ENCODE measurements at regions not wholly inside any gene's neighbourhood (a gene's known extent, or its start where the extent isn't known, plus 50 kb on each side); places are given as distances from the start of the nearest gene placed in this dataset.
"Not testable (repeated sequence)": the region's sequence is repeated elsewhere in the genome, so short reads cannot be mapped to it uniquely, and the experiment has no call there.

GRCh38 chr3:145355206-145355605, 805.8 kb downstream of the PLOD2 start:
- no peak for DNase-seq

GRCh38 chr3:145357453-145357852, 803.5 kb downstream of the PLOD2 start:
- no peak for DNase-seq

DNA sequence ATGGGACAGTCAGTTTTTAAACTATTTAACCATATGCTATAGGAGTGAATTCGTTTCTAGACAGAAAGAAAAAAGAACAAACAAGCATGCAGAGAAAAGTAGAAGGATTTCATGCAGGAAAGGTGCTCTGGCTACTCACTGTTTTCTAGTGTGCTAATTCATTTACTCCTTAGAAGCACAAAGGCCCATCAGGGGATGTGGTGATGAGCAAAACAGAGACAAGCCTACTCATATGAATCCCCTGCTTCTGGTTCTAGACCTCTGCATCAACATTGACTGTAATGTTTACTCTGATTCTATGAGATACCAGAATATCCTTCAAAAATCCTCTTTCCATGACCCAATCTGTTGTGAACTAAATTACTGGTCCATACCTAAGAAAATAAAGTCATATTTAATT, 801.9 kb downstream of the PLOD2 start:
- DNase-seq: no peak

- no peak for DNase-seq
These were observed 792.2 kb downstream of the PLOD2 start for GRCh38 chr3:145368748-145369147.

DNA sequence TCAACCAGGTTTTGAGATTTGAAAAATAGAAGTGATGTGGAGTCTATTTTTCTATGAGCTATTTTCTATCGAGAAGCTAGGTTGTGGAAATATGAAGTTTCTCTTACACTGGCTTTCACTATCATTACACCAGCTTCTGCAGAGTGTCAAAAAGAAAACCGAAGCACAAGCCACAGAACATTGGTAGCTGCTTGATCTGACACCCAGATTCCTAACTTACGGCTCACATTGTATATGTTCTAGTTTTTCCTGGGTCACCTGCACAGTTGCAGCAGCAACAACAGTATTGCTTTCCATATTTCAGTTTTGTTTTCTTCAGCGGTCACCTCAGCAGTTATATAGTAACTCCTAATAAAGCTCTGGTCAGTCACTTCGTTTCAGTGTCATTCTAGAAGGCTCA, 790.1 kb downstream of the PLOD2 start:
- DNase-seq: no peak

- no peak for DNase-seq
These were observed 783.7 kb downstream of the PLOD2 start for GRCh38 chr3:145377301-145377700.

- DNase-seq: no peak
These were observed 777.6 kb downstream of the PLOD2 start for GRCh38 chr3:145383416-145383815.

GRCh38 chr3:145384307-145384706, 776.7 kb downstream of the PLOD2 start:
- no peak for DNase-seq

DNA sequence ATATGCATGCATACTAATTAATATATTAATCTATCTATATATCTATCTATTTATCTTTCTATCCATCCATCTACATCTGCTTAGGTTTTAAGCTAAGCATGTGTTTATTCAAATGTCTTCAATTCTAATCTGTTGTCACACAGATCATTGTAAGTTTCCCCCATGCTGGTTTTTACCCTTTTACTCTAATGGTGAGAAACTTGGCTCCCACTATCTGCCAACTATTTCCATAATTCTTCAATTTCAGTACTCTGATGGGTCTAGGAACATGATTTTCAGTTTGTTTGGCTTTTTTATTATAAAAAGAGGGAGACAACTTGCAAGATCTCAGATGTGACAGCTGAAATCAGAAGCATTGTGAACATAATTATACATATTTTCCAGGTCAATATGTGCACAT, 773.8 kb downstream of the PLOD2 start:
- no peak for DNase-seq

DNA sequence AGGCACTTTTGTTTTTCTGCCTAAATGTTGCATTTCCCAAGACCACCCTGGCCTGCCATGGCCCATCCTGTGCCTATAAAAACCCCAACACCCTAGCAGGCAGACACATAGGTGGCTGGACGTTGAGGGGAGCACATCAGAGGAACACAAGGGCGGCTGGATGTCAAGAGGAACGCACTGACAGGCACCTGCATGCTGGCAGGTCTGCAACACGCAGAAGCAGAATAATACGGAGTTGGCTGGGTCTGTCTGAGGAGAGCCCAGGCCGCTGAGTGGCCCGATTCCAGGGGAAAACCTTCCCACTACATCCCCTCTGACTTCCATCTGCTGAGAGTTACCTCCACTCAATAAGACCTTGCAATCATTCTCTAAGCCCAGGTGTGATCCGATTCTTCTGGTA, 765.6 kb downstream of the PLOD2 start:
- DNase-seq: no peak

GRCh38 chr3:145411605-145412004, 749.4 kb downstream of the PLOD2 start:
- no peak for DNase-seq

DNA sequence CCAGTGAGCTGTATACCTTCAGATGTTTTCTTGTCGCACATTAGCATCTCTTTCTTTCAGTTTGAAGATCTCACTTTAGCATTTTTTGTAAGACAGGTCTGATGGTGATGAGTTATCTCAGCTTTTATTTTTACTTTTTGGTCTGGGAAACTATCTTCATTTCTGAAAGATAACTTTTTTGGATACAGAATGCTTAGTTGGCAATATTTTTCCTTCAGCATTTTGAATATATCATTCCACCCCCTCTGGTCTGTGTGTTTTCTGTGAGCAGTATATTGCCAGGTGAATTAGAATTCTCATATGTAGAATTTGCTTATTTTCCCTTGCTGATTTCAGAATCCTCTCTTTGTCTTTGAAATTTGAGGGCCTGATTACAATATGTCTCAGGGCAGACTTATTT, 743.3 kb downstream of the PLOD2 start:
- no peak for DNase-seq

- DNase-seq: no peak
These were observed 738.4 kb downstream of the PLOD2 start for GRCh38 chr3:145422556-145422955.

DNA sequence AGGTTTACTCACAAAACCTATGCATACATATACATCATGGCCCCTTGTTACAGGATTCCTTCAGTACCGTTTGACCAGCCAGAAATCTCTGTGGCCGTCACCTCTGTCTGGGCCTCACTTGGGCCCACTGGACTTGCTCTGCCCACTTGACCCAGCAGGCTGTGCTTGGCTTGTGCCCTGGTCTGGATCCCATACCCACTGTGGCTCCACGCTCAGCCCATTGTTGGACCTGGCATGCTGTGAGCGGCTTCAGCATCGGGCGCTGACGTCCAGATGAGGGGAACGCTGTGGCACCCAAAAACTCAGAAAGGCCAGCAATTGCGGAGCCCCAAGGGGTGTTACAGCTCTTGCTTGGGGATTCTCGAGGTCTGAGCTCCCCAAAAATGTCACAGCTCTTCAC, 733.6 kb downstream of the PLOD2 start:
- no peak for DNase-seq

- no peak for DNase-seq
These were observed 731.4 kb downstream of the PLOD2 start for GRCh38 chr3:145429546-145429945.

GRCh38 chr3:145448436-145448835, 712.5 kb downstream of the PLOD2 start:
- DNase-seq: no peak

DNA sequence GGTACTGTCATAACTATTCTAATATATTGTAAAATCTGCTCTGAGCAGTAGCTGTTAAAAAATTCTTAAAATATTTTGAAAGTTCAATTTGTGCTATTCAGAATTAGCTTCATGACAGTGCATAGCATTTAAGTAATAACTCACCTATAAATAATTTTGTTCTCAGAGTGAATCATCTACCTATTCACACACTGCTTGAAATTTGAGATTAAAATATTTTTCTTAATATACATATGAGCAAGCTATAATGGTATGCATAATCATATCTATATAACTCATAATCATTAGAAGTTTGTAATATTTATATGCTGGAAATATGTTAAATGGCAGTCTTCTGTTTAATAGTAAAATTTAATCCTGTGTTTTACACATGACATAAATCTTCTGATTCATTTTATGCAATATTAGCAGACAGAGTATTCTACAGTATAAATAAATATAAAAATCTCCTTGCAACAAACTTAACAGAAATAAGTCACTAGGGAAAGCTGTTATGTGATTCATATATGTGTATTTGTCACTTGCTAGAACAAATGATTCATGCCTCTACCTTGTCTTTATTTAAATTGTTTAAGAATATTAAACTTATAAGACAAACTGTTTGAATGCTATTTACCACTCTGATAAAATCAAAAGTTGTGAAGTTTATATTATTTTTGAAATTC, 710.8 kb downstream of the PLOD2 start:
- DNase-seq: no peak

- DNase-seq: no peak
These were observed 703.0 kb downstream of the PLOD2 start for GRCh38 chr3:145457825-145458552.

DNA sequence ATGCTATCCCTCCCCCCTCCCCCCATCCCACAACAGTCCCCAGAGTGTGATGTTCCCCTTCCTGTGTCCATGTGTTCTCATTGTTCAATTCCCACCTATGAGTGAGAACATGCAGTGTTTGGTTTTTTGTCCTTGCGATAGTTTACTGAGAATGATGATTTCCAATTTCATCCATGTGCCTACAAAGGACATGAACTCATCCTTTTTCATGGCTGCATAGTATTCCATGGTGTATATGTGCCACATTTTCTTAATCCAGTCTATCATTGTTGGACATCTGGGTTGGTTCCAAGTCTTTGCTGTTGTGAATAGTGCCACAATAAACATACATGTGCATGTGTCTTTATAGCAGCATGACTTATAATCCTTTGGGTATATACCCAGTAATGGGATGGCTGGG, 701.3 kb downstream of the PLOD2 start:
- DNase-seq: not testable (repeated sequence)

- DNase-seq: no peak
These were observed 689.0 kb downstream of the PLOD2 start for GRCh38 chr3:145471976-145472375.

- not testable (repeated sequence) for DNase-seq
These were observed 678.2 kb downstream of the PLOD2 start for GRCh38 chr3:145482735-145483134.

GRCh38 chr3:145483992-145484391, 677.0 kb downstream of the PLOD2 start:
- DNase-seq: no peak

DNA sequence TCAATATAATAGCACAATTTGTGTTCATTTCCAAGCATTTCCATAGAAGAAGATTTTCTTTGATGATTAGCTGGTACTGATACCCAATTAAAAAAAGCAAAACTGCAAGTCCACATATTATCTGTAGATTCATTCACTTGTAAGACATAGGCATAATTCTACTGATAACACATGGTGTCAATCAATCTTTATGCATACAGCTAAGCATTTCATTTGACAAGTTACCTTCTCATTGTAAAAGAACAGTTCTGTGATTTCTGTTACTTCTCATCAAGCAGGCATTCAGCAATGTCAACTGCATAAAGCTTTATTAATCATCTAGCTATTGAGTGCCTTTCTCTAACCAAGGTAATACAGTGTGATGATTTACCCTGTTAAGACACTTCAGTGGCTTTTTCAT, 672.0 kb downstream of the PLOD2 start:
- no peak for DNase-seq

DNA sequence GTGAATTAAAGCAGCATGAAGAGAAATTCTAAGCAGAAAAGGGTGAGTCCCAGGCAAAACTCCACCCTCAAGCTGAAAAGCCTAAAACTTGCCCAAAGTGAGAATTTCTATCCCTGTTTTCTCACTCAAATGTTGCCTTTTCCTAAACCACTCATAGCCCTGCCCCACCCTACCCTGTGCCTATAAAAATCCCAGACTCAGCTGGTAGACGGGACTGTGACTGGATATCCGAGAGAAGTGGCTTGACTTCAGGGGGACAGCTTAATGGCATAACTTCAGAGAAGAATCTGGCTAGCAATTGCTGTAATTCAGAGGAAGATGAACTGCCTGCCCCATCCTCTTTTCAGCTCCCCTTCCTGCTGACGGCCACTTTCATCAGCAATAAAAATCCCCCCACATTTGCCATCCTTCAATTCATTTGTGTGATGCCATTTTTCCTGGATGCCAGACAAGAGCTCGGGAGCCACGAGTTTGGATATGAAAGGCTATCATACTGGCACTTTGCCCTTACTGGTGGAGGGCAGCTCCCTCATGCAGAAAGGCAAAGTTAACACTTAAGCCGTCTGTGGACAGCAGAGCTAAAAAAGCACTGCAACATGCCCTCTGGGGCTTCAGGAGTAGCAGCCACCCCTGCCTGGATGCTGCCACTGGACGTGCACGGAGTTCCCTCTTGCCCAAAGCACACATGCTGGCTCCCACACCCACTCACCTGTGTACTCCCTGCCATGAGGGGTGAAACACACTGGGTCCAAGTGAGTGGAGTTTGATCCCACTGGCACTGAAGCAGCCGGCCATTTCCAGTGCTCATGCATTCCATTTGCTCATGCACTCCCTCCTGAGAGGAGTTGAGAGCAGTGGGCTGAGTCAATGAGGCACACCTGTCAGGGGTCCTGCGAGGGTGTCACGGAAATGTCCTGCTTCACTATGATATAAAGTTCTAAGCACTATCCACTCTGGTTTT, 670.6 kb downstream of the PLOD2 start:
- DNase-seq: no peak

All from activated effector memory CD4-positive, alpha-beta T cell treated with anti-CD3 and anti-CD28 coated beads, Interleukin-2, amount 50 U/mL, for 16 hours (primary cell).